Heart left ventricle (tissue), 16 donors: ENCODE measurements at regions not wholly inside any gene's neighbourhood (a gene's known extent, or its start where the extent isn't known, plus 50 kb on each side); places are given as distances from the start of the nearest gene placed in this dataset.

Experiments used
- ATAC-seq, 4 donors: fragments of 200-7000 bp; cut with Tn5 transposase; one replicate each; pipeline ENCODE4 v1.9.1; 2020 to 2022; ENCODE audit warnings: moderate library complexity in 4 of 4, mild to moderate bottlenecking in 3 of 4, moderate number of reproducible peaks in 1 of 4
- DNase-seq, 5 donors: peaks; one replicate each; pipeline ENCODE4 v3.0.0-alpha.2; 2020
- H3K27ac ChIP-seq, 12 donors: fragments of 200-600 bp; sonication (generic) in 4 of 12; one replicate each; pipeline versions ENCODE4 v1.5.0 to v1.8.0; 2016 to 2022; ENCODE audit warnings: mild to moderate bottlenecking in 2 of 12
- H3K27me3 ChIP-seq, 9 donors: fragments of 200-600 bp; sonication (generic) in 2 of 9; one replicate each; pipeline versions ENCODE4 v1.5.1 to v1.8.0; 2016 to 2022; ENCODE audit warnings: mild to moderate bottlenecking in 3 of 9
- H3K36me3 ChIP-seq, 9 donors: fragments of 200-600 bp; sonication (generic) in 2 of 9; one replicate each; pipeline versions ENCODE4 v1.5.0 to v1.8.0; 2018 to 2022; ENCODE audit warnings: mild to moderate bottlenecking in 2 of 9
- H3K4me1 ChIP-seq, 12 donors: fragments of 200-600 bp; sonication (generic) in 4 of 12; one replicate each; pipeline versions ENCODE4 v1.5.0 to v1.8.0; 2016 to 2022; ENCODE audit warnings: mild to moderate bottlenecking in 3 of 12
- H3K4me3 ChIP-seq, 12 donors: fragments of 200-600 bp; sonication (generic) in 4 of 12; one replicate each; pipeline versions ENCODE4 v1.5.0 to v1.8.0; 2017 to 2022; ENCODE audit warnings: mild to moderate bottlenecking in 9 of 12, moderate library complexity in 4 of 12
- H3K9me3 ChIP-seq, 12 donors: fragments of 200-600 bp; sonication (generic) in 4 of 12; one replicate each; pipeline versions ENCODE4 v1.5.0 to v1.8.0; 2016 to 2022; ENCODE audit warnings: mild to moderate bottlenecking in 1 of 12
- POLR2A ChIP-seq, 2 donors: fragments of 450-650 bp; IDR thresholded peaks; one replicate each; pipeline ENCODE4 v1.6.1; 2017; ENCODE audit warnings: antibody characterized with exemption in 2 of 2, mild to moderate bottlenecking in 2 of 2, moderate library complexity in 2 of 2
- WGBS, 4 donors: extraction: QIAGEN DNeasy Blood & Tissue Kit in 2 of 4; methylation state at CpG; one replicate each; pipeline versions ENCODE4 v1.1.5 to v1.1.7; 2013 to 2018; 5-methylcytosine and 5-hydroxymethylcytosine counted together
- intact Hi-C, 10 donors: fragments of 100-400 bp; cut with DNase I; formaldehyde crosslinking; loops; one replicate each; pipeline versions ENCODE4 v1.11.1 to v1.14.2; 2022
- TF ChIP-seq, protein P1 (sequence below), 12 donors: fragments of 200-600 bp; sonication (generic) in 4 of 12; IDR thresholded peaks; one replicate each; pipeline versions ENCODE4 v1.5.0 to v1.8.0; 2018 to 2022; ENCODE audit warnings: antibody characterized with exemption in 12 of 12, mild to moderate bottlenecking in 5 of 12
- donor health status: ischemic (EF 13 %, LVEDD 7.1; RV severe dilation, severe dysfunction).
- donor health status: healthy with polysubstance abuse.
- donor health status: DM: no; HTN: yes; CAD: no.
- donor health status: DM: no; HTN: no; CAD: no.
- donor health status: ischemic (EF 25% LVEDD 6.9; RV normal size, moderate dysfunction).
- donor health status: ischemic (EF 25% LVEDD 5.7; RV mildly dilated, moderate dysfunction).
- donor health status: healthy.
- donor health status: DM: yes; HTN: yes; CAD: no.
- donor health status: ischemic (EF 35%, LVEDD 5.7; RV mildly dilated, moderate dysfunction).
- donor health status: nonischemic (EF 11% LVEDD 7.7; RV severe dilation, severe dysfunction).
- donor health status: DM: yes; HTN: yes; CAD: no.
- donor health status: PGD.
- donor health status: ischemic (EF 29% LVEDD 5.4; RV normal size, mild dysfunction).
- donor health status: nonischemic (EF 23%, LVEDD 6.1; RV moderate dilation, normal function).

DNA sequence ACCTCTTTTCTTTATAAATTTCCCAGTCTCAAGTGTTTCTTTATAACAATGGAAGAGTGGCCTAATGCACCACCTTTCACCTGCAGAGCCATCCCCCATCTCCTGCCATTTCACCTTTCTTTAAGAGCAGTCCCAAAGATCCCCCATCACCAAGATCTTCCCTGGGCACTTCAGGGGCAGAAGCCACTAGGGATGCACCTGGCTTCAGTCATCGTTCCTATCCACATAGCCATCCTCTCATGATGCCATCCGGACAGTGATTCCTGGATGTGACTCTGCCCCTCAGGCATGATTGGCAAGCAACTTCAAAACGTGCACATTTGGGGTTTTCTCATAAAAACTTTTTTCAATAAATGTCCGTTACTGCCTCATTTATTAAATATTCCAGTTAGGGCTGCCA lies 225.9 kb downstream of the TBXT start:
- H3K9me3 ChIP-seq: no peaks in the 10 kb centered on the region
- no peak for TF ChIP-seq POLR2A (IDR thresholded peaks at IDR 0.05)
- TF ChIP-seq, protein P1, sequence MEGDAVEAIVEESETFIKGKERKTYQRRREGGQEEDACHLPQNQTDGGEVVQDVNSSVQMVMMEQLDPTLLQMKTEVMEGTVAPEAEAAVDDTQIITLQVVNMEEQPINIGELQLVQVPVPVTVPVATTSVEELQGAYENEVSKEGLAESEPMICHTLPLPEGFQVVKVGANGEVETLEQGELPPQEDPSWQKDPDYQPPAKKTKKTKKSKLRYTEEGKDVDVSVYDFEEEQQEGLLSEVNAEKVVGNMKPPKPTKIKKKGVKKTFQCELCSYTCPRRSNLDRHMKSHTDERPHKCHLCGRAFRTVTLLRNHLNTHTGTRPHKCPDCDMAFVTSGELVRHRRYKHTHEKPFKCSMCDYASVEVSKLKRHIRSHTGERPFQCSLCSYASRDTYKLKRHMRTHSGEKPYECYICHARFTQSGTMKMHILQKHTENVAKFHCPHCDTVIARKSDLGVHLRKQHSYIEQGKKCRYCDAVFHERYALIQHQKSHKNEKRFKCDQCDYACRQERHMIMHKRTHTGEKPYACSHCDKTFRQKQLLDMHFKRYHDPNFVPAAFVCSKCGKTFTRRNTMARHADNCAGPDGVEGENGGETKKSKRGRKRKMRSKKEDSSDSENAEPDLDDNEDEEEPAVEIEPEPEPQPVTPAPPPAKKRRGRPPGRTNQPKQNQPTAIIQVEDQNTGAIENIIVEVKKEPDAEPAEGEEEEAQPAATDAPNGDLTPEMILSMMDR (IDR thresholded peaks at IDR 0.05): no peak
- no peaks in the 10 kb centered on the region for H3K4me1 ChIP-seq
- DNase-seq (no peak), ATAC-seq (no peak)
- 77 to 92% (median 84%) methylated on average over 4 of the region's 4 CpGs for WGBS, 4 donors
- H3K36me3 ChIP-seq: no peaks in the 10 kb centered on the region
- H3K27me3 ChIP-seq: no peaks in the 10 kb centered on the region
- intact Hi-C loops: no loop called here
- H3K27ac ChIP-seq: no peak overlapping the region
- H3K4me3 ChIP-seq: no peak overlapping the region

DNA sequence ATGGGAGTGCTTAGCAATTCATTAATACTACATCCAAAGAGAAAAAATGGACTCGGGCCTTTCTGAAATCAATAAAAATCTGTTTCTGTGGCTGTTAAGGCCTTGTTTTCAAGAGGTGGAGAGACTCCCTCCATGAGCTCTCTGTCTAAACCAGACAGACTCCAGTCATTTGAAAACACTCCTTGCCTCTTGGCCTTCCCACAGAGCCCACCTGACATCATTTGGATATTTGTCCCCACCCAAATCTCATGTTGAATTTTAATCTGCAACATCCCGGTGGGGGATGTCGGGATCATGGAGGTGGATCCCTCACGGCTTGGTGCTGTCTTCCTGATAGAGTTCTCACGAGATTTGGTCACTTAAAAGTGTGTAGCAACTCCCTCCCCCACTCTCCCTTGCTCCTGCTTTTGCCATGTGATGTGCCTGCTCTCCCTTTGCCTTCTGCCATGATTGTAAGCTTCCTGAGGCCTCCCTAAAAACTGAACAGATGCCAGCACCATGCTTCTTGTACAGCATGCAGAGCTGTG lies 226.3 kb downstream of the TBXT start:
- DNase-seq: no peak
- Histone ChIP-seq H3K4me1 (no peaks in the 10 kb centered on the region), H3K27ac (no peak overlapping the region), H3K4me3 (no peak overlapping the region), H3K36me3 (no peaks in the 10 kb centered on the region), H3K27me3 (no peaks in the 10 kb centered on the region), H3K9me3 (no peaks in the 10 kb centered on the region)
- no peak for TF ChIP-seq POLR2A (IDR thresholded peaks at IDR 0.05)
- intact Hi-C loops: no loop called here
- no peak for ATAC-seq
- WGBS, 4 donors: 75 to 87% (median 84%) methylated on average over 5 of the region's 5 CpGs

DNA sequence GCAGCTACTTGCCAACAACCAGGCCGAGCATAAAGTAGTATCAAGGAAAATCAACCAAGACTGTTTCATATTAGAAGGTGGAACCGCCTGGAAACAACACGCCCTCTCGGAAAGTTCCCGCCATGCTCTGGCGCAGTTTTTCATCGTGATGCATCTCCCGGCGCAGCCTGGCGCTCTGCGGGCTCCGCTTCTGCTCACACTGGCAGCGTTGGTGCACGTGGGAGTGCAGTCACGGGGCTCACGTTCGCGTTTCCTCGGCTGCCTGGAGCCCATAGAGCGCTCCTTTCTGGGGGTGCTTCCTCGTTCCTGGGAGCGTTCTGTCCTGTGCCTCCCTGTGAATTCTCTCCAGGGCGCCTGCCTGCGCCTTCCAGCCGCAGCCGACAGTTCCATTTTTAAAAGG lies 227.3 kb downstream of the TBXT start:
- H3K4me3 ChIP-seq: no peak overlapping the region
- WGBS, 4 donors: 81 to 90% (median 84%) methylated on average over 24 to 26 of the region's 26 CpGs
- DNase-seq (peak in 1 of 5 donors; percentile 55), ATAC-seq (no peak)
- H3K9me3 ChIP-seq: no peaks in the 10 kb centered on the region
- H3K36me3 ChIP-seq: no peaks in the 10 kb centered on the region
- intact Hi-C loops: no loop called here
- H3K27ac ChIP-seq: no peak overlapping the region
- TF ChIP-seq, protein P1 (IDR thresholded peaks at IDR 0.05): no peak
- TF ChIP-seq POLR2A (IDR thresholded peaks at IDR 0.05): no peak
- H3K4me1 ChIP-seq: no peaks in the 10 kb centered on the region
- no peaks in the 10 kb centered on the region for H3K27me3 ChIP-seq

DNA sequence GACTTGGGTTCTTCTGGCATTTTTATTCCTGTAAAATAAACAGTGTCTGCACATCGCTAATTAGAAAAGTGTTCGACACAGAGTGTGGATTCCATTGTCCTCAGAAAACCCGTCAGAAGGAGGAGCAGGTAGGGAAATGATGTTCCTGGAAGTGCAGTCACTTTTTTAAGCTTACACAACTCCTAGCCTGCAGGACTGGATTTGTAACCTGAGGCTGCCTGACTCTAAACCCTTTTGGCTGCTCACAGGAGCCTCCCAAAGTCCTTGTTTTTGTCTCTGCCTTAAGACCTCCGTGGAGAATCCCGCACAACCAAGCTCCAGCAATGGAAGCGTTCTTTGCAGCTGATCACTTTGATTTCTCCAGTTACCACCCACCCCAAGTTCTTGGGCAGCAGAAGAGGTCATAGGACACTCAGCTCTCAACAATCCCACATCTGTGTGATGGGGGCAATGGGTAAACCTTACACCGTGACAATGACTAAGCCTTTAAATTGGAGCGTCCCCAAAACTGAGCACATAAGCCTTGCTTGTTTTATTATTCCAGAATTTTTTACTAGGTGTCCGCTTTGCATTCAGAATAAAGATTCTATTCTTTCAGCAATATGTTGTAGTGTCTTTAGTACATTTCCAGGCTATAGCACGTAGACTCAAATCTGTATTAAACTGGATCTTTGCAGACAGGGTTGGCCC lies 227.9 kb downstream of the TBXT start:
- Histone ChIP-seq H3K9me3 (no peaks in the 10 kb centered on the region), H3K4me3 (no peak overlapping the region), H3K27me3 (no peaks in the 10 kb centered on the region), H3K27ac (no peak overlapping the region), H3K4me1 (no peaks in the 10 kb centered on the region), H3K36me3 (no peaks in the 10 kb centered on the region)
- TF ChIP-seq, protein P1 (IDR thresholded peaks at IDR 0.05): no peak
- intact Hi-C loops: no loop called here
- DNase-seq (no peak), ATAC-seq (no peak)
- 85 to 88% (median 87%) methylated on average over 10 of the region's 10 CpGs for WGBS, 4 donors

DNA sequence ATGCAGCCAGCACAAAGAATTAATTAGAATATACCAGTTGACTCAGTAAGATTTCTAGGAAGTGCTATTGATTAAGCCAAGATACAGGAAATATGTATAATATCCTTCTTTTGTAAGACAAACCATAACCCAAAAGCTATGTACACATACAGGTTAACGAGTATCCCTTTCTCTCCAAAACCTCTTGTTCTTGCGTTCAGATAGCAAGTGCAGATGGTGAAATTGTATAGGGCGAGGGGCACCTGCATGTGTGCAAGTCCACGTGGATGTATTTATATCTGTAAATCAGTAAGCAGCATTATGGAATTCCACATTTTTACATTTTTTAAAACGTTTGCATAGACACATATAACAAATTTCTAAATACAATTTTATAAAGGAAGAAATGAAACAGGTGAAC lies 228.6 kb downstream of the TBXT start:
- Histone ChIP-seq H3K36me3 (no peaks in the 10 kb centered on the region), H3K27ac (no peak overlapping the region), H3K4me1 (no peaks in the 10 kb centered on the region), H3K27me3 (peaks cover 0 to 3% (median 0%) of the 10 kb centered on the region in 9 donors), H3K9me3 (no peaks in the 10 kb centered on the region), H3K4me3 (no peak overlapping the region)
- DNase-seq (no peak), ATAC-seq (no peak)
- no peak for TF ChIP-seq POLR2A (IDR thresholded peaks at IDR 0.05)
- TF ChIP-seq, protein P1 (IDR thresholded peaks at IDR 0.05): no peak
- intact Hi-C loops: no loop called here
- WGBS, 4 donors: 74 to 84% (median 77%) methylated on average over 5 of the region's 5 CpGs
